ENCODE measurements at regions not wholly inside any gene's neighbourhood (a gene's known extent, or its start where the extent isn't known, plus 50 kb on each side); places are given as distances from the start of the nearest gene placed in this dataset.

DNA sequence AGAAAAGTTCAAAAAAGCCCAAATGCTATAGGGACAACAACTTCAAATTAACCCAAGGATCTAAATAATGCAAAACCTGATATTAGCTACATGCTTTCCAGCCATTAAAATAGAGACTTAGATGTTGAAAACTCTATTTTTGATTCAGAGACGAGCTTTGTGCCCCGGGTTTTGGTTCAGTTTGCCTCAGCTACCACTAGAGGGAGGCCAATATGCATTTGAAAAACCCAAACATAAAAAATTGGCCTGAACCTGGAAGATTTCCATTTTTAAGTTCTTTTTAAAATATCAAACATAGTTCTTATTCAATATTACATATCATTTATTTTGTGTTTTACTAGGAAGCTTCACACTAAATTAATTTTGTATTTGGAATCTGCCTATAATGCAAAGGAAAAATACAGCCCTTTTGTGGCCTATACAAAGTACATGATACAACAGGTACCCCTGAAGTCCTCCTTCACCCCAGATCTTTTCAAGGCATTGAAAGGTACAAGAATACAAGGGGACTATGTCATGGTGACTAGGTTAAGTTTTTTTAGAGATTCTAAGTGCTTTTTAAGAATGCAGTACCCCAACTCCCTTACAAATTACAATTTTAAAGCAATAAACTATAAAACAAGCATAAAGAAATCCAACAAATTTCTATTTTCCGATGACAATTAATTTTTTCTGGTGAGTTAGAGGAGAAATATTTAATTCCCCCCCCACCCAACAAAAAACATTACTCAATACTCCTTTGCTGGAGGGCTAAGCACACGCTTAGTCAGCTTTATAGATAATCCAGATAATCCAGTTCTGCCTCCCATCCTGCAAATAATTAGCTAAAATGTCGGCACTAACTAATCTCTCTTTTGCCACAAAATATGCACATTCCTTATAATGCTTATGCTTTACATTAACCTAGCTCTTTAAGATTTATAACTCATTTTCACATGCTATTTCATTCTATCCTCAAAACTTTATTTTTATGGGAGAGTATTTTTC lies 97.7 kb upstream of the PTPN13 start:
- H3K4me3 ChIP-seq = no peak overlapping the region
- no peaks in the 10 kb centered on the region for H3K9me3 ChIP-seq
- H3K4me1 ChIP-seq (ENCODE audit: insufficient read depth) = no peaks in the 10 kb centered on the region
- H3K27ac ChIP-seq = no peak overlapping the region
- no peaks in the 10 kb centered on the region for H3K27me3 ChIP-seq
- intact Hi-C loops (cut with DNase I) = loop anchor here (2.0 to 10.0 kb wide), 4 partner anchors 96 to 401 kb away; partner anchors contain the start of genes C4orf36 (in 1 of the 4) and PTPN13 (in 1 of the 4)
- 37 to 41% (median 39%) methylated on average over 5 of the region's 5 CpGs for WGBS, 3 donors
- DNase-seq = peak; percentile 17 to 57 (median 39)
- TF ChIP-seq, protein P1, sequence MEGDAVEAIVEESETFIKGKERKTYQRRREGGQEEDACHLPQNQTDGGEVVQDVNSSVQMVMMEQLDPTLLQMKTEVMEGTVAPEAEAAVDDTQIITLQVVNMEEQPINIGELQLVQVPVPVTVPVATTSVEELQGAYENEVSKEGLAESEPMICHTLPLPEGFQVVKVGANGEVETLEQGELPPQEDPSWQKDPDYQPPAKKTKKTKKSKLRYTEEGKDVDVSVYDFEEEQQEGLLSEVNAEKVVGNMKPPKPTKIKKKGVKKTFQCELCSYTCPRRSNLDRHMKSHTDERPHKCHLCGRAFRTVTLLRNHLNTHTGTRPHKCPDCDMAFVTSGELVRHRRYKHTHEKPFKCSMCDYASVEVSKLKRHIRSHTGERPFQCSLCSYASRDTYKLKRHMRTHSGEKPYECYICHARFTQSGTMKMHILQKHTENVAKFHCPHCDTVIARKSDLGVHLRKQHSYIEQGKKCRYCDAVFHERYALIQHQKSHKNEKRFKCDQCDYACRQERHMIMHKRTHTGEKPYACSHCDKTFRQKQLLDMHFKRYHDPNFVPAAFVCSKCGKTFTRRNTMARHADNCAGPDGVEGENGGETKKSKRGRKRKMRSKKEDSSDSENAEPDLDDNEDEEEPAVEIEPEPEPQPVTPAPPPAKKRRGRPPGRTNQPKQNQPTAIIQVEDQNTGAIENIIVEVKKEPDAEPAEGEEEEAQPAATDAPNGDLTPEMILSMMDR (IDR thresholded peaks at IDR 0.05) = peak; percentile 64 to 79 (median 73)
- TF ChIP-seq POLR2A (IDR thresholded peaks at IDR 0.05) = no peak
- no peaks in the 10 kb centered on the region for H3K36me3 ChIP-seq

DNA sequence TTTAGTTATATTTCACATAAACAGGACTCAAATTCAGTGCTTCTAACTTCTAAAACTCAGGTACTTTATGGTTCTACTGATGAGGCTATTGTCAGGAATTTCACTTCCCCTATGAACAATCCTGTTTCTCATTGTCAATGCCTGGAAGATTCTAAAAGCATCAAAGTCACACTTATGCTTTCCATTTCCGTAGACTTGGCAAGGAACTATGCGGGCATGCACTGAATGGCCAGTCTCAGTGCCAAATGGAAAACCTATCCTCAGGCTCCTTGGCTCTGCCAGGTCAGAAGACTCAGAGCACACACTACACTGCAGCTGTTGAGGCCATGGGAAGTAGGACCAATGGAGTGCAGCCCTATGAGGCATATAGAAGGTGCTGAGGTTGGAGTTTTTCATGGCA lies 97.0 kb upstream of the PTPN13 start:
- intact Hi-C loops (cut with DNase I) = loop anchor here (2.0 to 10.0 kb wide), 4 partner anchors 95 to 400 kb away; partner anchors contain the start of genes C4orf36 (in 1 of the 4) and PTPN13 (in 1 of the 4)
- 86 to 96% (median 88%) methylated on average over 2 of the region's 2 CpGs for WGBS, 3 donors
- Histone ChIP-seq H3K4me3 (no peak overlapping the region), H3K4me1 (ENCODE audit: insufficient read depth) (no peaks in the 10 kb centered on the region), H3K36me3 (no peaks in the 10 kb centered on the region), H3K9me3 (no peaks in the 10 kb centered on the region), H3K27ac (no peak overlapping the region), H3K27me3 (no peaks in the 10 kb centered on the region)
- TF ChIP-seq, protein P1 (IDR thresholded peaks at IDR 0.05) = no peak
- TF ChIP-seq POLR2A (IDR thresholded peaks at IDR 0.05) (no peak), EP300 (IDR thresholded peaks at IDR 0.05) (no peak)
- DNase-seq = no peak

DNA sequence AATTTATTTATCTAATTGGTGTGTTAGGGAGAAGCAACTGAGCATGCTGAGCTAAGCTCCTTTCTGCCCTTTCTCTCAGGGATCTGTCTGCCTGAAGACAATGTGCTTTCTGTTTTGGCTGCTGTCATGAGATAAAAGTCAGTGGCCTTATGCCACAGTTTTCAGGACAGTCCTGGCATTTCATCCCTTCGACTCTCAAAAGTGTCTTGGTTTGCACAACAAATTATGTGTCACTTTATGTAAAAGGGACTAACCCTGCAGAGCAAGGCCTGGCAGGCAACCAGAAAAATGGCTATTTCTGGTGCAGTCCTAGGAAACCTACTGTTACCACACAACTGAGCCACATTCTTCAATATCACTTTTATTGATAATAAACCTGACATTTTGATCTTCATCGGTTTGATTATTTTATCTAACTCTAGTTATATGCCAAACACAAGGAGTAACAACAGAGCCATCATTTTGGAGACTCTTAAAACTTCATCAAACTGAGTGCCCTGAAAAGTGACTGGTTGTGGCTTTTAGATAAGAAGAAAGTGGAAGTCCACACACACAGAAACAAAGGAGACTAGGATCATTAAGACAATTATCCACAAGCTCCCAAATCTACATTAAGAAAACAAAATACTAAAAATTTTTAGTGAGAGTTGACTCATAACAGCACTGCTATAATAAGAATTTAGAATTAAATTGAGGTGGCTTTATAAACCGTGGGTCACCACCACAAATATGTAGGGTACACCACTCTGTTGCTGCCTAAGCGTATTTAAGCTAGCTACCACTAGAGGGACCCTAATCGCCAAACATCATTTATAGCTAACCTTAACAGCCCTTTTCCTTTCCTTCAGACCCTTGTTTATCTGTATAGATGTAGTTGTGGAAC lies 95.9 kb upstream of the PTPN13 start:
- H3K9me3 ChIP-seq = no peaks in the 10 kb centered on the region
- no peak for TF ChIP-seq EP300 (IDR thresholded peaks at IDR 0.05)
- no peak for TF ChIP-seq POLR2A (IDR thresholded peaks at IDR 0.05)
- TF ChIP-seq, protein P1 (IDR thresholded peaks at IDR 0.05) = peak; percentile 57 to 70 (median 59)
- no peak overlapping the region for H3K4me3 ChIP-seq
- no peaks in the 10 kb centered on the region for H3K36me3 ChIP-seq
- WGBS, 3 donors = 32 to 36% (median 34%) methylated on average over 5 of the region's 5 CpGs
- no peaks in the 10 kb centered on the region for H3K4me1 ChIP-seq (ENCODE audit: insufficient read depth)
- intact Hi-C loops (cut with DNase I) = loop anchor here (2.0 to 10.0 kb wide), 4 partner anchors 94 to 399 kb away; partner anchors contain the start of genes C4orf36 (in 1 of the 4) and PTPN13 (in 1 of the 4)
- H3K27ac ChIP-seq = no peak overlapping the region
- no peak for DNase-seq
- H3K27me3 ChIP-seq = no peaks in the 10 kb centered on the region

DNA sequence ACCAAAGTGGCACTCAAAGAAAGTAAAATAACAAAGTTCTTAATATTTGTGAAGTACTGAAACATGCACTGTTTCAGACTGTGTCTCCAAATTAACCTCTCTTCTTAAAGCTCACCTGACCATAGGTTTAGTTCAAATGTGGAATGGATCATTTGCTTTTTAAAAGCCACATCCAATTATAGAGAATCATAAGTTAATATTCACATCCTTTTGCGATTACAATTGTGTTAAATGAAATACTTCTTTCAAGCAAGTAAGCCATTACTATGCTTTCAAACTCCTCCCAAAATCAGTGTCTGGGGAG lies 95.3 kb upstream of the PTPN13 start:
- WGBS, 3 donors = 45 to 49% (median 49%) methylated on average over 1 of the region's 1 CpG
- no peaks in the 10 kb centered on the region for H3K27me3 ChIP-seq
- DNase-seq = no peak
- no peaks in the 10 kb centered on the region for H3K9me3 ChIP-seq
- no peaks in the 10 kb centered on the region for H3K4me1 ChIP-seq (ENCODE audit: insufficient read depth)
- intact Hi-C loops (cut with DNase I) = loop anchor here in 3 of 4 donors (5.0 to 10.0 kb wide), 3 partner anchors 93 to 398 kb away; partner anchors contain the start of genes C4orf36 (in 1 of the 3) and PTPN13 (in 1 of the 3)
- TF ChIP-seq POLR2A (IDR thresholded peaks at IDR 0.05) = no peak
- TF ChIP-seq EP300 (IDR thresholded peaks at IDR 0.05) = no peak
- TF ChIP-seq, protein P1 (IDR thresholded peaks at IDR 0.05) = no peak
- no peaks in the 10 kb centered on the region for H3K36me3 ChIP-seq
- H3K4me3 ChIP-seq = no peak overlapping the region
- no peak overlapping the region for H3K27ac ChIP-seq
